Thoracic aorta (tissue), 2 donors: ENCODE measurements at regions not wholly inside any gene's neighbourhood (a gene's known extent, or its start where the extent isn't known, plus 50 kb on each side); places are given as distances from the start of the nearest gene placed in this dataset.

Source experiments
- ATAC-seq: fragments of 150-250 bp; one replicate; pipeline ENCODE4 v1.8.0; 2017; ENCODE audit warnings: low read depth; ENCODE audit not compliant: insufficient number of reproducible peaks, low FRiP score
- DNase-seq: peaks from one replicate; pipeline ENCODE4 v3.0.0-alpha.2; 2020; ENCODE audit warnings: low spot score
- H3K27ac ChIP-seq, 2 donors: fragments of 200-600 bp; sonication (generic); 1 replicate in 1 of 2; 2 replicates in 1 of 2; pipeline ENCODE4 v1.5.1; 2016; ENCODE audit warnings: mild to moderate bottlenecking in 2 of 2, moderate library complexity in 2 of 2
- H3K27me3 ChIP-seq: fragments of 200-600 bp; sonication (generic); replicated peaks from 2 replicates; pipeline ENCODE4 v1.6.0; 2016; ENCODE audit warnings: mild to moderate bottlenecking; ENCODE audit not compliant: insufficient read depth
- H3K36me3 ChIP-seq: fragments of 200-600 bp; sonication (generic); one replicate; pipeline ENCODE4 v1.5.1; 2016
- H3K4me1 ChIP-seq, 2 donors: fragments of 200-600 bp; sonication (generic); 1 replicate in 1 of 2; 2 replicates in 1 of 2; pipeline versions ENCODE4 v1.5.1 to v1.6.0; 2016; ENCODE audit warnings: low read depth in 2 of 2, mild to moderate bottlenecking in 1 of 2; ENCODE audit not compliant: control insufficient read depth in 1 of 2
- H3K4me3 ChIP-seq: fragments of 200-600 bp; sonication (generic); 2 replicates; pipeline ENCODE4 v1.5.1; 2016; ENCODE audit warnings: mild to moderate bottlenecking
- H3K9me3 ChIP-seq: fragments of 200-600 bp; sonication (generic); 2 replicates; pipeline ENCODE4 v1.5.1; 2016
- TF ChIP-seq, protein P1 (sequence below): fragments of 200-600 bp; sonication (generic); IDR thresholded peaks from one replicate; pipeline ENCODE4 v1.5.1; 2019; ENCODE audit warnings: antibody characterized with exemption

DNA sequence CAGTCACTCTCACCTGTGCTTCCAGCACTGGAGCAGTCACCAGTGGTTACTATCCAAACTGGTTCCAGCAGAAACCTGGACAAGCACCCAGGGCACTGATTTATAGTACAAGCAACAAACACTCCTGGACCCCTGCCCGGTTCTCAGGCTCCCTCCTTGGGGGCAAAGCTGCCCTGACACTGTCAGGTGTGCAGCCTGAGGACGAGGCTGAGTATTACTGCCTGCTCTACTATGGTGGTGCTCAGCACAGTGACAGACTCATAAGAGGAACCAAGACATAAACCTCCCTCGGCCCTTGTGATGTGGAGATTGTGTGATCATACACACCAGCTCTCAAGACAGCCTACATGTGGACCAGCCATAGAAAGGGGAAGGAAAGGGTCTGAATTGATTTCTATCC lies 113.3 kb downstream of the ZNF280B start:
- TF ChIP-seq, protein P1, sequence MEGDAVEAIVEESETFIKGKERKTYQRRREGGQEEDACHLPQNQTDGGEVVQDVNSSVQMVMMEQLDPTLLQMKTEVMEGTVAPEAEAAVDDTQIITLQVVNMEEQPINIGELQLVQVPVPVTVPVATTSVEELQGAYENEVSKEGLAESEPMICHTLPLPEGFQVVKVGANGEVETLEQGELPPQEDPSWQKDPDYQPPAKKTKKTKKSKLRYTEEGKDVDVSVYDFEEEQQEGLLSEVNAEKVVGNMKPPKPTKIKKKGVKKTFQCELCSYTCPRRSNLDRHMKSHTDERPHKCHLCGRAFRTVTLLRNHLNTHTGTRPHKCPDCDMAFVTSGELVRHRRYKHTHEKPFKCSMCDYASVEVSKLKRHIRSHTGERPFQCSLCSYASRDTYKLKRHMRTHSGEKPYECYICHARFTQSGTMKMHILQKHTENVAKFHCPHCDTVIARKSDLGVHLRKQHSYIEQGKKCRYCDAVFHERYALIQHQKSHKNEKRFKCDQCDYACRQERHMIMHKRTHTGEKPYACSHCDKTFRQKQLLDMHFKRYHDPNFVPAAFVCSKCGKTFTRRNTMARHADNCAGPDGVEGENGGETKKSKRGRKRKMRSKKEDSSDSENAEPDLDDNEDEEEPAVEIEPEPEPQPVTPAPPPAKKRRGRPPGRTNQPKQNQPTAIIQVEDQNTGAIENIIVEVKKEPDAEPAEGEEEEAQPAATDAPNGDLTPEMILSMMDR: no peak
- no peak for DNase-seq
- no peak overlapping the region for H3K27ac ChIP-seq

GRCh38 chr22:22396741-22397291 lies 111.7 kb downstream of the ZNF280B start:
- H3K36me3 ChIP-seq: no peaks in the 10 kb centered on the region
- peaks cover 2% of the 10 kb centered on the region for H3K9me3 ChIP-seq
- TF ChIP-seq, protein P1: no peak
- H3K4me1 ChIP-seq: no peaks in the 10 kb centered on the region
- no peaks in the 10 kb centered on the region for H3K27me3 ChIP-seq
- no peak overlapping the region for H3K27ac ChIP-seq
- no peak overlapping the region for H3K4me3 ChIP-seq
- DNase-seq: no peak
- ATAC-seq: no peak

More for the DNA sequence above, 113.3 kb downstream of the ZNF280B start:
- H3K27me3 ChIP-seq: no peaks in the 10 kb centered on the region
- no peak overlapping the region for H3K4me3 ChIP-seq
- H3K9me3 ChIP-seq: peaks cover 2% of the 10 kb centered on the region
- H3K4me1 ChIP-seq: no peaks in the 10 kb centered on the region
- ATAC-seq: no peak
- no peaks in the 10 kb centered on the region for H3K36me3 ChIP-seq

DNA sequence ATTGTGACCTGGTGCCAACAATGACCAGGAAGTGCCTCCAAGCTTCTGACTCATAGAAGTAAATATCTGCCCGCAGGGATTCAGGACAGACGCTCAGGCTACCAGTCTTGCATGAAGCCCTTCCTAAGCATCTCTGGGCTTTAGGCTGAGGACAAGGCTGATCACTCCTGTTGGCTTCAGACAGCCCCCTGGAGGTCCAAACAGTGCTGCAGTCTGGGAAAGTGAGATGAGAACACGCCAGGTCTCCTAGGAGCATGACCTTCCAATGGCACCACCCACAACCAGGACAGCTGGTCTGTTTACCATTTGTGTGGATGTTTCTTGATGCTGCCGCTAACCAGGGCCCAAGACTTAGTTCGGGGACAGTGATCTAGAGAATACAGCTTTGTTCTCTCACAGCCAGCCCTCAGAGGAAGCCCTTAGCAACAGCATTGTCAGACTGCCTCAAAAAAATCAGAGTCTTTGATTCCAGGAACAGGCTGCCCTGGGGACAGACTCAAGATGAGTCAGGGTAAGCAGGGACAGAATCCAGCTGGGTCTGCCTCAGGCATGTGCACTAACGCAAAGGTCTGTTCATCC lies 111.2 kb downstream of the ZNF280B start:
- ATAC-seq (no peak), DNase-seq (no peak)
- TF ChIP-seq, protein P1: no peak
- Histone ChIP-seq H3K27me3 (no peaks in the 10 kb centered on the region), H3K36me3 (no peaks in the 10 kb centered on the region), H3K4me1 (no peaks in the 10 kb centered on the region), H3K4me3 (no peak overlapping the region), H3K9me3 (no peaks in the 10 kb centered on the region), H3K27ac (no peak overlapping the region)

- Histone ChIP-seq H3K9me3 (no peaks in the 10 kb centered on the region), H3K4me1 (no peaks in the 10 kb centered on the region), H3K36me3 (no peaks in the 10 kb centered on the region), H3K4me3 (no peak overlapping the region), H3K27ac (no peak overlapping the region), H3K27me3 (no peaks in the 10 kb centered on the region)
- no peak for DNase-seq
- no peak for ATAC-seq
- TF ChIP-seq, protein P1: no peak
These were observed 110.5 kb downstream of the ZNF280B start for GRCh38 chr22:22397875-22398524.

- ATAC-seq (no peak), DNase-seq (no peak)
- H3K9me3 ChIP-seq: no peaks in the 10 kb centered on the region
- no peaks in the 10 kb centered on the region for H3K27me3 ChIP-seq
- no peak overlapping the region for H3K4me3 ChIP-seq
- TF ChIP-seq, protein P1: no peak
- no peak overlapping the region for H3K27ac ChIP-seq
- H3K36me3 ChIP-seq: no peaks in the 10 kb centered on the region
- H3K4me1 ChIP-seq: no peaks in the 10 kb centered on the region
These were observed 109.8 kb downstream of the ZNF280B start for GRCh38 chr22:22398530-22399327.
